Left lung (tissue), 4 donors: ENCODE measurements at regions not wholly inside any gene's neighbourhood (a gene's known extent, or its start where the extent isn't known, plus 50 kb on each side); places are given as distances from the start of the nearest gene placed in this dataset.

Experiments
- ATAC-seq: fragments of 200-7000 bp; cut with Tn5 transposase; one replicate; pipeline ENCODE4 v1.9.1; 2020; ENCODE audit warnings: moderate library complexity
- DNase-seq, 4 donors: peaks; one replicate each; pipeline ENCODE4 v3.0.0-alpha.2; 2013 to 2020
- H3K27ac ChIP-seq, 2 donors: fragments of 200-600 bp; sonication (generic) in 1 of 2; one replicate each; pipeline versions ENCODE4 v1.5.0 to v1.8.0; 2020 to 2021
- H3K27me3 ChIP-seq, 2 donors: fragments of 200-600 bp; sonication (generic) in 1 of 2; one replicate each; pipeline versions ENCODE4 v1.5.0 to v1.8.0; 2020 to 2021
- H3K36me3 ChIP-seq, 2 donors: fragments of 200-600 bp; sonication (generic) in 1 of 2; one replicate each; pipeline versions ENCODE4 v1.5.0 to v1.8.0; 2020 to 2021
- H3K4me1 ChIP-seq, 2 donors: fragments of 200-600 bp; one replicate each; pipeline ENCODE4 v1.8.0; 2021
- H3K4me3 ChIP-seq, 2 donors: fragments of 200-600 bp; sonication (generic) in 1 of 2; one replicate each; pipeline versions ENCODE4 v1.5.0 to v1.8.0; 2020 to 2021; ENCODE audit warnings: mild to moderate bottlenecking in 1 of 2
- H3K9me3 ChIP-seq, 2 donors: fragments of 200-600 bp; sonication (generic) in 1 of 2; one replicate each; pipeline versions ENCODE4 v1.5.0 to v1.8.0; 2020 to 2021
- intact Hi-C, 2 donors: fragments of 100-400 bp; cut with DNase I; formaldehyde crosslinking; loops; one replicate each; pipeline versions ENCODE4 v1.11.2 to v1.14.2; 2022
- TF ChIP-seq, protein P1 (sequence below), 2 donors: fragments of 200-600 bp; sonication (generic) in 1 of 2; IDR thresholded peaks; one replicate each; pipeline versions ENCODE4 v1.5.0 to v1.8.0; 2021; ENCODE audit warnings: antibody characterized with exemption in 2 of 2
- donor health status: DM: no; HTN: yes; CAD: no.
- donor health status: DM: no; HTN: no; CAD: no.

- Histone ChIP-seq H3K4me3 (no peak overlapping the region), H3K27me3 (no peaks in the 10 kb centered on the region), H3K4me1 (no peaks in the 10 kb centered on the region), H3K9me3 (no peaks in the 10 kb centered on the region), H3K27ac (no peak overlapping the region), H3K36me3 (no peaks in the 10 kb centered on the region)
- DNase-seq (no peak), ATAC-seq (no peak)
- TF ChIP-seq, protein P1, sequence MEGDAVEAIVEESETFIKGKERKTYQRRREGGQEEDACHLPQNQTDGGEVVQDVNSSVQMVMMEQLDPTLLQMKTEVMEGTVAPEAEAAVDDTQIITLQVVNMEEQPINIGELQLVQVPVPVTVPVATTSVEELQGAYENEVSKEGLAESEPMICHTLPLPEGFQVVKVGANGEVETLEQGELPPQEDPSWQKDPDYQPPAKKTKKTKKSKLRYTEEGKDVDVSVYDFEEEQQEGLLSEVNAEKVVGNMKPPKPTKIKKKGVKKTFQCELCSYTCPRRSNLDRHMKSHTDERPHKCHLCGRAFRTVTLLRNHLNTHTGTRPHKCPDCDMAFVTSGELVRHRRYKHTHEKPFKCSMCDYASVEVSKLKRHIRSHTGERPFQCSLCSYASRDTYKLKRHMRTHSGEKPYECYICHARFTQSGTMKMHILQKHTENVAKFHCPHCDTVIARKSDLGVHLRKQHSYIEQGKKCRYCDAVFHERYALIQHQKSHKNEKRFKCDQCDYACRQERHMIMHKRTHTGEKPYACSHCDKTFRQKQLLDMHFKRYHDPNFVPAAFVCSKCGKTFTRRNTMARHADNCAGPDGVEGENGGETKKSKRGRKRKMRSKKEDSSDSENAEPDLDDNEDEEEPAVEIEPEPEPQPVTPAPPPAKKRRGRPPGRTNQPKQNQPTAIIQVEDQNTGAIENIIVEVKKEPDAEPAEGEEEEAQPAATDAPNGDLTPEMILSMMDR (IDR thresholded peaks at IDR 0.05), result no peak
- intact Hi-C loops, result no loop called here
These were observed 592.5 kb downstream of the PCDH18 start for GRCh38 chr4:136939781-136940180.

DNA sequence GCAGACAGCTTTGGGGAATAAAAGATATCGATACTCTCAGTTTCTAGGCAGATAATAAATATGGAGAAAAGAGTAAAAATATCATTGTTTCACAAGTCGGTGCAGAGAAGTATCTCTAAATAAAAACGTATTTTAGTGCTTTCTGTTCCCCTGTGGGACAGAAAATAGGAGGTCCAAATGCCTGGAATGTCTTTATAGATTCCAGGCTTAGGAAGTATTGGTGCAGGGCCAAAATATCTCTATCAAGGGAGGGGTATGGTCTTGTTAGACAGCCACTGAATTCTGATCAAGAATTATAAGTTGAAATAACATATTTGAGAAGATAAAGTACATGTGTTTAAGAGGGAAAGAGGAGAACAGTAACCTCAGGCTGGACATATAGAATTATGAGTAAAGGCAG is 596.4 kb downstream of the PCDH18 start:
- Histone ChIP-seq H3K27ac (no peak overlapping the region), H3K4me3 (no peak overlapping the region), H3K27me3 (no peaks in the 10 kb centered on the region), H3K4me1 (no peaks in the 10 kb centered on the region), H3K36me3 (no peaks in the 10 kb centered on the region), H3K9me3 (no peaks in the 10 kb centered on the region)
- TF ChIP-seq, protein P1 (IDR thresholded peaks at IDR 0.05), result no peak
- no peak for DNase-seq
- intact Hi-C loops, result no loop called here
- no peak for ATAC-seq

DNA sequence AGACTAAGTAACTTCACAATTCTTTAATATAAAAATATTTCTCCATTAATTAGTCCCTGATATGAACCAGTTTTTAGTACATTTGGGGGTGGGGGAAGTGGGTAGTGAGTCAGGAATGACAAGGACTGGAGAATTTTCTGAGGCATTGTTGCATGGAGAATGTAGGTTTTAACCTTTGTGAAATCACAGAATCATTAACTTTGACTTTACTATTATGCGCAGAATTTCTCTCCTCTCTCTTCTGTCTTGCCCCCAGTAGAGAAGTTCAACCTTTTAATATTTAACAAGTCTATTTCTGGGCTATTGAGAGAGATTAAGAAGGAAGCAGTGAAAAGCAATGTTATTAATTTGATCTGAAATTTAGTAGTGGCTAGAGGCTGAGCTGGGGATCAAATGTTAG is 597.0 kb downstream of the PCDH18 start:
- no peak overlapping the region for H3K4me3 ChIP-seq
- intact Hi-C loops, result no loop called here
- H3K27me3 ChIP-seq, result no peaks in the 10 kb centered on the region
- H3K36me3 ChIP-seq, result no peaks in the 10 kb centered on the region
- ATAC-seq (no peak), DNase-seq (no peak)
- TF ChIP-seq, protein P1 (IDR thresholded peaks at IDR 0.05), result no peak
- no peaks in the 10 kb centered on the region for H3K9me3 ChIP-seq
- no peak overlapping the region for H3K27ac ChIP-seq
- no peaks in the 10 kb centered on the region for H3K4me1 ChIP-seq

DNA sequence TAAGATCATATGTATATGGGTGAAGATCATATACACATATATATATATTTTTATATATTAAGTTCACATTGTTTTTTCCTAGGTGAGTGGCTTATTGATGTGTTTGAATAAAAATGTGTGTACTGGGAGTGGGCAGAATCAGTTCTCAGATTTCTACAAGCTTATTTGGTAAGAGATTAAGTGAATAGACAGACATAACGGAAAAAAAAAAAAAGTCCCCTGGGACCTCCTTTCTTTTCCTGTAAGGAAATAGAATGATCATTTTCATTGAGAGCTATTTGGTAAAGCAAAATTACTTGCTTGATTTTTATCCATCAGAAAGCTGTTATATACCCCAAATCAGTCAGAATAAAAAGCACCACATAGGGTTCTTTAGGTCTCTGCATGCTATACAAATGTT is 597.7 kb downstream of the PCDH18 start:
- H3K9me3 ChIP-seq, result peaks cover 0 to under 1% of the 10 kb centered on the region in 2 donors
- TF ChIP-seq, protein P1 (IDR thresholded peaks at IDR 0.05), result no peak

GRCh38 chr4:136931781-136932180 is 600.5 kb downstream of the PCDH18 start:
- Histone ChIP-seq H3K4me1 (no peaks in the 10 kb centered on the region), H3K4me3 (no peak overlapping the region), H3K36me3 (no peaks in the 10 kb centered on the region), H3K27me3 (no peaks in the 10 kb centered on the region), H3K9me3 (peaks cover 0 to 11% of the 10 kb centered on the region in 2 donors), H3K27ac (no peak overlapping the region)
- TF ChIP-seq, protein P1 (IDR thresholded peaks at IDR 0.05), result no peak
- intact Hi-C loops, result no loop called here
- ATAC-seq, result no peak
- DNase-seq, result no peak

More for the DNA sequence above, 597.7 kb downstream of the PCDH18 start:
- ATAC-seq (no peak), DNase-seq (no peak)
- Histone ChIP-seq H3K36me3 (no peaks in the 10 kb centered on the region), H3K27ac (no peak overlapping the region), H3K27me3 (no peaks in the 10 kb centered on the region), H3K4me3 (no peak overlapping the region), H3K4me1 (no peaks in the 10 kb centered on the region)
- intact Hi-C loops, result no loop called here
